ENCODE measurements at regions not wholly inside any gene's neighbourhood (a gene's known extent, or its start where the extent isn't known, plus 50 kb on each side); places are given as distances from the start of the nearest gene placed in this dataset.

- TF ChIP-seq CTCF (IDR thresholded peaks at IDR 0.05) (no peak), POLR2A (IDR thresholded peaks at IDR 0.05) (no peak), POLR2AphosphoS5 (IDR thresholded peaks at IDR 0.05; ENCODE audit: insufficient read depth in 1 of 2, low read depth in 1 of 2) (no peak)
Measured at GRCh38 chr2:64398516-64399129, 55.3 kb upstream of the LGALSL start.
